ENCODE measurements at regions not wholly inside any gene's neighbourhood (a gene's known extent, or its start where the extent isn't known, plus 50 kb on each side); places are given as distances from the start of the nearest gene placed in this dataset.

GRCh38 chr2:19178175-19178574 is 180.2 kb downstream of the OSR1 start:
- no peaks in the 10 kb centered on the region for H3K36me3 Mint-ChIP-seq (ENCODE audit: low read depth)
- H3K36me3 ChIP-seq (ENCODE audit: insufficient read depth, low read length) = no peaks in the 10 kb centered on the region
- H3K4me1 Mint-ChIP-seq (ENCODE audit: low read depth) = no peaks in the 10 kb centered on the region
- no peak for DNase-seq
- no peaks in the 10 kb centered on the region for H3K9me3 ChIP-seq (ENCODE audit: control insufficient read depth in 1 of 2, insufficient read depth in 1 of 2, low read length in 2 of 2)
- ChIA-PET POLR2A (no interaction called here), CTCF (interaction anchor here (0.6 kb wide), 1 partner anchor 11 kb away, joined by 3 read pairs; no protein-coding TSS in a partner anchor)
- no peak overlapping the region for H3K27ac Mint-ChIP-seq
- H3K4me1 ChIP-seq (ENCODE audit: insufficient read depth, low read length) = no peaks in the 10 kb centered on the region
- no peaks in the 10 kb centered on the region for H3K27me3 Mint-ChIP-seq
- H3K4me3 ChIP-seq (ENCODE audit: low read length) = no peak overlapping the region
- no peak overlapping the region for H3K27ac ChIP-seq (ENCODE audit: low read depth in 1 of 2, low read length in 2 of 2)
- no peak for ATAC-seq (ENCODE audit: poor library complexity)
- TF ChIP-seq, protein P1, sequence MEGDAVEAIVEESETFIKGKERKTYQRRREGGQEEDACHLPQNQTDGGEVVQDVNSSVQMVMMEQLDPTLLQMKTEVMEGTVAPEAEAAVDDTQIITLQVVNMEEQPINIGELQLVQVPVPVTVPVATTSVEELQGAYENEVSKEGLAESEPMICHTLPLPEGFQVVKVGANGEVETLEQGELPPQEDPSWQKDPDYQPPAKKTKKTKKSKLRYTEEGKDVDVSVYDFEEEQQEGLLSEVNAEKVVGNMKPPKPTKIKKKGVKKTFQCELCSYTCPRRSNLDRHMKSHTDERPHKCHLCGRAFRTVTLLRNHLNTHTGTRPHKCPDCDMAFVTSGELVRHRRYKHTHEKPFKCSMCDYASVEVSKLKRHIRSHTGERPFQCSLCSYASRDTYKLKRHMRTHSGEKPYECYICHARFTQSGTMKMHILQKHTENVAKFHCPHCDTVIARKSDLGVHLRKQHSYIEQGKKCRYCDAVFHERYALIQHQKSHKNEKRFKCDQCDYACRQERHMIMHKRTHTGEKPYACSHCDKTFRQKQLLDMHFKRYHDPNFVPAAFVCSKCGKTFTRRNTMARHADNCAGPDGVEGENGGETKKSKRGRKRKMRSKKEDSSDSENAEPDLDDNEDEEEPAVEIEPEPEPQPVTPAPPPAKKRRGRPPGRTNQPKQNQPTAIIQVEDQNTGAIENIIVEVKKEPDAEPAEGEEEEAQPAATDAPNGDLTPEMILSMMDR (IDR thresholded peaks at IDR 0.05) = no peak
- peaks cover 12% of the 10 kb centered on the region for H3K9me3 Mint-ChIP-seq
- no peak overlapping the region for H3K4me3 Mint-ChIP-seq
- no peaks in the 10 kb centered on the region for H3K27me3 ChIP-seq (ENCODE audit: control insufficient read depth in 1 of 2, insufficient read depth in 2 of 2, low read length in 2 of 2)
- intact Hi-C loops (cut with DNase I, micrococcal nuclease) = no loop called here

- H3K27ac ChIP-seq (ENCODE audit: low read depth in 1 of 2, low read length in 2 of 2) = no peak overlapping the region
- H3K4me1 ChIP-seq (ENCODE audit: insufficient read depth, low read length) = no peaks in the 10 kb centered on the region
- H3K36me3 Mint-ChIP-seq (ENCODE audit: low read depth) = no peaks in the 10 kb centered on the region
- no peaks in the 10 kb centered on the region for H3K27me3 Mint-ChIP-seq
- ChIA-PET POLR2A (no interaction called here), CTCF (interaction anchor here (0.6 kb wide), 1 partner anchor 69 kb away, joined by 4 read pairs; no protein-coding TSS in a partner anchor)
- no peaks in the 10 kb centered on the region for H3K27me3 ChIP-seq (ENCODE audit: control insufficient read depth in 1 of 2, insufficient read depth in 2 of 2, low read length in 2 of 2)
- H3K9me3 ChIP-seq (ENCODE audit: control insufficient read depth in 1 of 2, insufficient read depth in 1 of 2, low read length in 2 of 2) = no peaks in the 10 kb centered on the region
- no peak overlapping the region for H3K27ac Mint-ChIP-seq
- no peak overlapping the region for H3K4me3 ChIP-seq (ENCODE audit: low read length)
- H3K36me3 ChIP-seq (ENCODE audit: insufficient read depth, low read length) = no peaks in the 10 kb centered on the region
- ATAC-seq (ENCODE audit: poor library complexity) (no peak), DNase-seq (no peak)
- no peaks in the 10 kb centered on the region for H3K4me1 Mint-ChIP-seq (ENCODE audit: low read depth)
- H3K4me3 Mint-ChIP-seq = no peak overlapping the region
- TF ChIP-seq, protein P1 (IDR thresholded peaks at IDR 0.05) = no peak
- intact Hi-C loops (cut with DNase I, micrococcal nuclease) = no loop called here
- peaks cover 5% of the 10 kb centered on the region for H3K9me3 Mint-ChIP-seq
These were observed 181.4 kb downstream of the OSR1 start for GRCh38 chr2:19176977-19177376.

DNA sequence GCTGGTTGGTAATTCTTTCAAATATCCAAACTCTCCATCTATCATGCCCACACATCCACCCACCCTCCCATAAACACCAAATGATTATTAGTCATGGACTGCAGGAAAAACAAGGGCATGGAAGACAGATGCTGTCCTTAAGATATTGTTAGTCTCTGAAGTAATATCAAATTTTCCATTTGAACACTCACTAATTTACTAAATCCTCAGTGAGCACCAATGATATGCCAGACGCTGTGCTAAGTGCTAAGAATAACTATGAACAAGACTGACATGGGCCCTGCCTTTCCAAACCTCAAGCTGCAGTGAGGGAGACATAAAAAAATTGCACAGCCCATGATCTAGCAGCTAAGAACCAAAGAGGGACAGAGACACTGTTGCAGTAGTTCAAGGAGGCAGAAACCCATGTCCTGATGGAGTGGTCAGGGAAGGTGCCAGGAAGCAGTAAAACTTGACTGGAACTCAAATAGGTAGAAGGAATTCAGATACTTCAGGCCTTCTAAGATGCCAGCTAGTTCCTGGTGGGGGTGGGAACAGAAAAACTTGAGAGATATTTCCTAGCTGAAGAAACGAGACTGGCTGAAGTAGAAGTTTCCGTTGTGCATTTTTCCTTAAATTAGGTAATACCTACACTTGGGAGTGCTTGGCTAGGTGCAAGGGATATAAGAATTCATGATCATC is 182.1 kb downstream of the OSR1 start:
- no peaks in the 10 kb centered on the region for H3K27me3 Mint-ChIP-seq
- no peaks in the 10 kb centered on the region for H3K4me1 Mint-ChIP-seq (ENCODE audit: low read depth)
- H3K27ac Mint-ChIP-seq = no peak overlapping the region
- no peak overlapping the region for H3K4me3 Mint-ChIP-seq
- peaks cover 3% of the 10 kb centered on the region for H3K9me3 Mint-ChIP-seq
- DNase-seq (no peak), ATAC-seq (ENCODE audit: poor library complexity) (no peak)
- Histone ChIP-seq H3K4me1 (ENCODE audit: insufficient read depth, low read length) (no peaks in the 10 kb centered on the region), H3K27me3 (ENCODE audit: control insufficient read depth in 1 of 2, insufficient read depth in 2 of 2, low read length in 2 of 2) (no peaks in the 10 kb centered on the region), H3K27ac (ENCODE audit: low read depth in 1 of 2, low read length in 2 of 2) (no peak overlapping the region), H3K36me3 (ENCODE audit: insufficient read depth, low read length) (no peaks in the 10 kb centered on the region), H3K9me3 (ENCODE audit: control insufficient read depth in 1 of 2, insufficient read depth in 1 of 2, low read length in 2 of 2) (no peaks in the 10 kb centered on the region), H3K4me3 (ENCODE audit: low read length) (no peak overlapping the region)
- no peaks in the 10 kb centered on the region for H3K36me3 Mint-ChIP-seq (ENCODE audit: low read depth)
- CTCF ChIA-PET = interaction anchor here (0.6 kb wide), 1 partner anchor 68 kb away, joined by 4 read pairs; no protein-coding TSS in a partner anchor
- intact Hi-C loops (cut with DNase I, micrococcal nuclease) = no loop called here
- POLR2A ChIA-PET = no interaction called here
- TF ChIP-seq, protein P1 (IDR thresholded peaks at IDR 0.05) = no peak
